MM.1S (cell line): ENCODE measurements at regions not wholly inside any gene's neighbourhood (a gene's known extent, or its start where the extent isn't known, plus 50 kb on each side); places are given as distances from the start of the nearest gene placed in this dataset.

Experiments
- DNase-seq: peaks from one replicate; pipeline ENCODE4 v3.0.0-alpha.2; 2015
- H2AFZ ChIP-seq: fragments of 300-600 bp; sonication (generic); 2 replicates; pipeline ENCODE4 v1.6.0; 2016; ENCODE audit warnings: antibody characterized with exemption, low read length
- H3F3A ChIP-seq: fragments of 300-600 bp; sonication (generic); 2 replicates; pipeline ENCODE4 v1.6.1; 2016; ENCODE audit warnings: mild to moderate bottlenecking, antibody characterized with exemption, low read length, moderate library complexity, mixed read lengths; ENCODE audit not compliant: insufficient read depth
- H3K27ac ChIP-seq: fragments of 300-600 bp; sonication (generic); 2 replicates; pipeline ENCODE4 v1.5.1; 2016; ENCODE audit warnings: mild to moderate bottlenecking, low read length
- H3K27me3 ChIP-seq: fragments of 300-600 bp; sonication (generic); replicated peaks from 2 replicates; pipeline ENCODE4 v1.6.0; 2016; ENCODE audit warnings: low read length; ENCODE audit not compliant: insufficient read depth
- H3K36me3 ChIP-seq: fragments of 300-600 bp; sonication (generic); replicated peaks from 2 replicates; pipeline ENCODE4 v1.6.1; 2016; ENCODE audit warnings: mild to moderate bottlenecking, low read length, mixed read lengths; ENCODE audit not compliant: insufficient read depth
- H3K4me1 ChIP-seq: fragments of 300-600 bp; sonication (generic); 2 replicates; pipeline ENCODE4 v1.6.1; 2016; ENCODE audit warnings: low read length, mixed read lengths
- H3K4me2 ChIP-seq: fragments of 300-600 bp; sonication (generic); 2 replicates; pipeline ENCODE4 v1.6.0; 2016; ENCODE audit warnings: low read depth, low read length
- H3K4me3 ChIP-seq: fragments of 300-600 bp; sonication (generic); 2 replicates; pipeline ENCODE4 v1.5.1; 2016; ENCODE audit warnings: low read length, mixed read lengths
- H3K79me2 ChIP-seq: fragments of 300-600 bp; sonication (generic); 2 replicates; pipeline ENCODE4 v1.6.1; 2016; ENCODE audit warnings: mixed run types, low read length, mixed read lengths
- H3K9ac ChIP-seq: fragments of 300-600 bp; sonication (generic); 2 replicates; pipeline ENCODE4 v1.6.1; 2016; ENCODE audit warnings: low read length, mixed read lengths
- H3K9me2 ChIP-seq: fragments of 300-600 bp; sonication (generic); replicated peaks from 2 replicates; pipeline ENCODE4 v1.6.1; 2016; ENCODE audit warnings: mild to moderate bottlenecking, low read length, mixed read lengths; ENCODE audit not compliant: insufficient read depth
- H3K9me3 ChIP-seq: fragments of 300-600 bp; sonication (generic); replicated peaks from 2 replicates; pipeline ENCODE4 v1.6.1; 2016; ENCODE audit warnings: mild to moderate bottlenecking, low read length, mixed read lengths; ENCODE audit not compliant: insufficient read depth
- H4K20me1 ChIP-seq: fragments of 300-600 bp; sonication (generic); 2 replicates; pipeline ENCODE4 v1.6.1; 2016; ENCODE audit warnings: mild to moderate bottlenecking, low read length, moderate library complexity, mixed read lengths; ENCODE audit not compliant: insufficient read depth
- EZH2 ChIP-seq: fragments of 300-600 bp; sonication (generic); optimal IDR thresholded peaks from 2 replicates; pipeline ENCODE3; 2017; ENCODE audit warnings: low read depth, mild to moderate bottlenecking, antibody characterized with exemption, low read length, mixed read lengths
- EZH2phosphoT487 ChIP-seq: fragments of 300-600 bp; sonication (generic); IDR thresholded peaks from 2 replicates; pipeline ENCODE4 v1.6.1; 2018; ENCODE audit warnings: antibody characterized with exemption, low read length
- TF ChIP-seq, protein P1 (sequence below): fragments of 300-600 bp; sonication (generic); IDR thresholded peaks from 2 replicates; pipeline ENCODE4 v1.5.1; 2016; ENCODE audit warnings: antibody characterized with exemption, low read length, mixed read lengths

- Histone ChIP-seq H3K36me3 (no peaks in the 10 kb centered on the region), H3K9ac (no peak overlapping the region), H2AFZ (no peak overlapping the region), H3K27me3 (no peaks in the 10 kb centered on the region), H3K4me1 (no peaks in the 10 kb centered on the region), H4K20me1 (no peaks in the 10 kb centered on the region), H3K9me2 (no peaks in the 10 kb centered on the region), H3K79me2 (no peaks in the 10 kb centered on the region), H3K4me2 (no peak overlapping the region), H3F3A (no peaks in the 10 kb centered on the region), H3K27ac (no peak overlapping the region), H3K4me3 (no peak overlapping the region), H3K9me3 (no peaks in the 10 kb centered on the region)
- no peak for TF ChIP-seq EZH2phosphoT487
- no peak for TF ChIP-seq EZH2
- TF ChIP-seq, protein P1, sequence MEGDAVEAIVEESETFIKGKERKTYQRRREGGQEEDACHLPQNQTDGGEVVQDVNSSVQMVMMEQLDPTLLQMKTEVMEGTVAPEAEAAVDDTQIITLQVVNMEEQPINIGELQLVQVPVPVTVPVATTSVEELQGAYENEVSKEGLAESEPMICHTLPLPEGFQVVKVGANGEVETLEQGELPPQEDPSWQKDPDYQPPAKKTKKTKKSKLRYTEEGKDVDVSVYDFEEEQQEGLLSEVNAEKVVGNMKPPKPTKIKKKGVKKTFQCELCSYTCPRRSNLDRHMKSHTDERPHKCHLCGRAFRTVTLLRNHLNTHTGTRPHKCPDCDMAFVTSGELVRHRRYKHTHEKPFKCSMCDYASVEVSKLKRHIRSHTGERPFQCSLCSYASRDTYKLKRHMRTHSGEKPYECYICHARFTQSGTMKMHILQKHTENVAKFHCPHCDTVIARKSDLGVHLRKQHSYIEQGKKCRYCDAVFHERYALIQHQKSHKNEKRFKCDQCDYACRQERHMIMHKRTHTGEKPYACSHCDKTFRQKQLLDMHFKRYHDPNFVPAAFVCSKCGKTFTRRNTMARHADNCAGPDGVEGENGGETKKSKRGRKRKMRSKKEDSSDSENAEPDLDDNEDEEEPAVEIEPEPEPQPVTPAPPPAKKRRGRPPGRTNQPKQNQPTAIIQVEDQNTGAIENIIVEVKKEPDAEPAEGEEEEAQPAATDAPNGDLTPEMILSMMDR, result no peak
- no peak for DNase-seq
Observed at GRCh38 chr1:56390934-56391731, 188.2 kb downstream of the PLPP3 start.

GRCh38 chr1:56390232-56390867 is 189.0 kb downstream of the PLPP3 start:
- DNase-seq, result no peak
- no peak overlapping the region for H2AFZ ChIP-seq

GRCh38 chr1:56389813-56390212 is 189.6 kb downstream of the PLPP3 start:
- Histone ChIP-seq H4K20me1 (no peaks in the 10 kb centered on the region), H3K4me1 (no peaks in the 10 kb centered on the region), H3F3A (no peaks in the 10 kb centered on the region), H3K27me3 (no peaks in the 10 kb centered on the region), H3K4me2 (no peak overlapping the region), H3K4me3 (no peak overlapping the region), H3K27ac (no peak overlapping the region), H3K9ac (no peak overlapping the region), H3K79me2 (no peaks in the 10 kb centered on the region), H3K9me2 (no peaks in the 10 kb centered on the region), H3K36me3 (no peaks in the 10 kb centered on the region), H2AFZ (no peak overlapping the region), H3K9me3 (no peaks in the 10 kb centered on the region)
- DNase-seq, result no peak
- TF ChIP-seq, protein P1, result no peak
- TF ChIP-seq EZH2, result no peak
- TF ChIP-seq EZH2phosphoT487, result no peak

More at GRCh38 chr1:56390232-56390867, 189.0 kb downstream of the PLPP3 start:
- no peak for TF ChIP-seq EZH2phosphoT487
- TF ChIP-seq, protein P1, result no peak
- Histone ChIP-seq H4K20me1 (no peaks in the 10 kb centered on the region), H3K9ac (no peak overlapping the region), H3K36me3 (no peaks in the 10 kb centered on the region), H3K4me1 (no peaks in the 10 kb centered on the region), H3K4me2 (no peak overlapping the region), H3K27ac (no peak overlapping the region), H3K79me2 (no peaks in the 10 kb centered on the region), H3K9me3 (no peaks in the 10 kb centered on the region), H3K27me3 (no peaks in the 10 kb centered on the region), H3K4me3 (no peak overlapping the region), H3F3A (no peaks in the 10 kb centered on the region), H3K9me2 (no peaks in the 10 kb centered on the region)
